H9 (cell line): ENCODE measurements at regions not wholly inside any gene's neighbourhood (a gene's known extent, or its start where the extent isn't known, plus 50 kb on each side); places are given as distances from the start of the nearest gene placed in this dataset.
A peak's percentile ranks its signal among the peaks of the same experiment; 100 is the strongest.

Experiments
- DNase-seq: peaks from one replicate; pipeline ENCODE4 v3.0.0-alpha.2; 2017
- H2AFZ ChIP-seq: one replicate; pipeline ENCODE4 v1.6.1; 2013; ENCODE audit warnings: mild to moderate bottlenecking, low read length, control low read depth, moderate library complexity
- H2AK5ac ChIP-seq: 2 replicates; pipeline ENCODE4 v1.6.1; 2013; ENCODE audit warnings: low read length, control low read depth, mixed read lengths; ENCODE audit not compliant: insufficient read length
- H2BK120ac ChIP-seq: one replicate; pipeline ENCODE4 v1.6.1; 2013; ENCODE audit warnings: low read depth, mild to moderate bottlenecking, low read length, control low read depth, inconsistent platforms; ENCODE audit not compliant: poor library complexity, severe bottlenecking
- H2BK12ac ChIP-seq: 2 replicates; pipeline ENCODE4 v1.6.1; 2013; ENCODE audit warnings: low read length, control low read depth, mixed read lengths, low read depth; ENCODE audit not compliant: insufficient read length
- H2BK15ac ChIP-seq: 2 replicates; pipeline ENCODE4 v1.6.1; 2013; ENCODE audit warnings: low read depth, low read length, control low read depth
- H2BK20ac ChIP-seq: one replicate; pipeline ENCODE4 v1.6.1; 2013; ENCODE audit warnings: low read depth, mild to moderate bottlenecking, low read length, control low read depth, inconsistent platforms; ENCODE audit not compliant: poor library complexity, severe bottlenecking
- H2BK5ac ChIP-seq: 2 replicates; pipeline ENCODE4 v1.6.1; 2013; ENCODE audit warnings: low read length, control low read depth, mixed read lengths; ENCODE audit not compliant: insufficient read length
- H3K14ac ChIP-seq: 2 replicates; pipeline ENCODE4 v1.6.1; 2013; ENCODE audit warnings: low read length, control low read depth; ENCODE audit not compliant: insufficient read depth
- H3K18ac ChIP-seq: 2 replicates; pipeline ENCODE4 v1.6.1; 2013; ENCODE audit warnings: low read depth, mild to moderate bottlenecking, mixed read lengths, low read length, control low read depth; ENCODE audit not compliant: insufficient read length
- H3K23ac ChIP-seq: 2 replicates; pipeline ENCODE4 v1.6.1; 2013; ENCODE audit warnings: low read length, control low read depth, mixed read lengths, low read depth; ENCODE audit not compliant: insufficient read length
- H3K23me2 ChIP-seq: 2 replicates; pipeline ENCODE4 v1.6.1; 2013; ENCODE audit warnings: low read depth, mild to moderate bottlenecking, mixed read lengths, low read length, control low read depth; ENCODE audit not compliant: insufficient read length, poor library complexity, severe bottlenecking
- H3K27ac ChIP-seq: 2 replicates; pipeline ENCODE4 v1.5.1; 2013; ENCODE audit warnings: low read length, control low read depth, mixed read lengths, low read depth; ENCODE audit not compliant: insufficient read length
- H3K27me3 ChIP-seq: 2 replicates; pipeline ENCODE4 v1.6.1; 2013; ENCODE audit warnings: low read length, control low read depth, inconsistent platforms; ENCODE audit not compliant: insufficient read depth
- H3K4ac ChIP-seq: 2 replicates; pipeline ENCODE4 v1.6.1; 2013; ENCODE audit warnings: low read depth, mild to moderate bottlenecking, control low read depth, inconsistent platforms, low read length, moderate library complexity
- H3K4me1 ChIP-seq: 2 replicates; pipeline ENCODE4 v1.6.1; 2013; ENCODE audit warnings: low read length, control low read depth, inconsistent platforms; ENCODE audit not compliant: insufficient read depth
- H3K4me2 ChIP-seq: 2 replicates; pipeline ENCODE4 v1.6.1; 2013; ENCODE audit warnings: low read length, control low read depth, mixed read lengths; ENCODE audit not compliant: insufficient read length, insufficient read depth
- H3K56ac ChIP-seq: 2 replicates; pipeline ENCODE4 v1.6.1; 2013; ENCODE audit warnings: low read depth, mild to moderate bottlenecking, mixed read lengths, low read length, control low read depth; ENCODE audit not compliant: insufficient read length
- H3K79me1 ChIP-seq: 2 replicates; pipeline ENCODE4 v1.6.1; 2013; ENCODE audit warnings: low read depth, mild to moderate bottlenecking, moderate library complexity, low read length, control low read depth, inconsistent platforms; ENCODE audit not compliant: insufficient read depth, poor library complexity, severe bottlenecking
- H3K79me2 ChIP-seq: 2 replicates; pipeline ENCODE4 v1.6.1; 2013; ENCODE audit warnings: low read length, control low read depth, inconsistent platforms; ENCODE audit not compliant: insufficient read depth
- H3K9ac ChIP-seq: 2 replicates; pipeline ENCODE4 v1.6.1; 2013; ENCODE audit warnings: low read length, control low read depth, mixed read lengths; ENCODE audit not compliant: insufficient read length; ENCODE audit errors: extremely low read depth
- H3K9me3 ChIP-seq: one replicate; pipeline ENCODE4 v1.6.1; 2013; ENCODE audit warnings: low read depth, low read length, inconsistent platforms; ENCODE audit not compliant: control insufficient read depth
- H3T11ph ChIP-seq: one replicate; pipeline ENCODE4 v1.6.1; 2013; ENCODE audit warnings: mild to moderate bottlenecking, low read length, control low read depth, inconsistent platforms
- H4K20me1 ChIP-seq: one replicate; pipeline ENCODE4 v1.6.1; 2013; ENCODE audit not compliant: control insufficient read depth, insufficient read length, insufficient read depth
- H4K5ac ChIP-seq: 2 replicates; pipeline ENCODE4 v1.6.1; 2013; ENCODE audit warnings: low read depth, mild to moderate bottlenecking, mixed read lengths, low read length, control low read depth; ENCODE audit not compliant: insufficient read length
- H4K8ac ChIP-seq: replicated peaks from 2 replicates; pipeline ENCODE4 v1.6.1; 2013; ENCODE audit warnings: low read length, control low read depth, mixed read lengths, low read depth; ENCODE audit not compliant: insufficient read length
- H4K91ac ChIP-seq: 2 replicates; pipeline ENCODE4 v1.6.1; 2013; ENCODE audit warnings: low read depth, mild to moderate bottlenecking, moderate library complexity, mixed read lengths, low read length, control low read depth; ENCODE audit not compliant: insufficient read length
- H3K27ac Mint-ChIP-seq, 3 experiments: 2 replicates in 2 of 3; 3 replicates in 1 of 3; pipeline ENCODE4 v1.8.0; 2020 to 2021; ENCODE audit warnings: mixed read lengths in 3 of 3, mild to moderate bottlenecking in 1 of 3, moderate library complexity in 1 of 3
- H3K27me3 Mint-ChIP-seq: 2 replicates; pipeline ENCODE4 v1.8.0; 2021; ENCODE audit warnings: low read depth, mild to moderate bottlenecking, moderate library complexity, mixed read lengths
- H3K36me3 Mint-ChIP-seq, 3 experiments: 2 replicates in 2 of 3; 3 replicates in 1 of 3; pipeline ENCODE4 v1.8.0; 2020 to 2021; ENCODE audit warnings: low read depth in 3 of 3, mixed read lengths in 3 of 3; ENCODE audit not compliant: insufficient read depth in 1 of 3
- H3K4me1 Mint-ChIP-seq, 2 experiments: 2 replicates each; pipeline ENCODE4 v1.8.0; 2020; ENCODE audit warnings: mixed read lengths in 2 of 2
- H3K4me3 Mint-ChIP-seq, 2 experiments: 2 replicates in 1 of 2; 3 replicates in 1 of 2; pipeline ENCODE4 v1.8.0; 2020 to 2021; ENCODE audit warnings: mild to moderate bottlenecking in 2 of 2, mixed read lengths in 2 of 2, moderate library complexity in 1 of 2
- H3K9me3 Mint-ChIP-seq, 2 experiments: 2 replicates in 1 of 2; 3 replicates in 1 of 2; pipeline ENCODE4 v1.8.0; 2020; ENCODE audit warnings: mild to moderate bottlenecking in 2 of 2, mixed read lengths in 2 of 2, moderate library complexity in 1 of 2
- CTCF ChIP-seq: fragments of 200-600 bp; sonication (generic); conservative IDR thresholded peaks from 3 replicates; pipeline ENCODE4 v1.8.0; 2021; ENCODE audit warnings: antibody characterized with exemption, mild to moderate bottlenecking
- WGBS: extraction: QIAGEN DNeasy Blood & Tissue Kit; methylation state at CpG from one replicate; pipeline ENCODE4 v1.1.7; 2013; ENCODE audit warnings: missing lambda C conversion rate, low lambda C conversion rate, mixed read lengths; ENCODE audit not compliant: insufficient read length; ENCODE audit errors: extremely low coverage; 5-methylcytosine and 5-hydroxymethylcytosine counted together

- no peaks in the 10 kb centered on the region for H3K36me3 Mint-ChIP-seq
- TF ChIP-seq CTCF = no peak
- Histone ChIP-seq H2BK15ac (no peak overlapping the region), H2BK120ac (no peak overlapping the region), H3K23ac (no peak overlapping the region), H3K27me3 (no peaks in the 10 kb centered on the region), H2BK5ac (no peak overlapping the region), H2AFZ (no peak overlapping the region), H3K18ac (no peak overlapping the region), H3K4me2 (no peak overlapping the region), H3K14ac (no peak overlapping the region), H3K9ac (no peak overlapping the region), H3K9me3 (no peaks in the 10 kb centered on the region), H2AK5ac (no peak overlapping the region), H3T11ph (no peak overlapping the region), H3K4me1 (no peaks in the 10 kb centered on the region), H3K79me1 (no peaks in the 10 kb centered on the region), H4K5ac (no peak overlapping the region), H3K79me2 (no peaks in the 10 kb centered on the region), H3K23me2 (no peaks in the 10 kb centered on the region), H2BK20ac (no peak overlapping the region), H3K27ac (no peak overlapping the region), H4K8ac (no peak overlapping the region), H3K4ac (no peak overlapping the region), H4K20me1 (no peaks in the 10 kb centered on the region), H2BK12ac (no peak overlapping the region), H3K56ac (no peak overlapping the region), H4K91ac (no peak overlapping the region)
- no peak overlapping the region for H3K4me3 Mint-ChIP-seq
- no CpG with 5 or more reads among the region's 2 CpGs for WGBS
- H3K9me3 Mint-ChIP-seq = peaks cover 2 to 6% of the 10 kb centered on the region in 2 experiments; a peak in 3 of 5 replicates
- no peak for DNase-seq
- peaks cover 9 to 11% of the 10 kb centered on the region in 2 experiments for H3K4me1 Mint-ChIP-seq
- H3K27me3 Mint-ChIP-seq = no peaks in the 10 kb centered on the region
- H3K27ac Mint-ChIP-seq = peak overlapping the region in 1 of 3 experiments; percentile 24; a peak in 1 of 7 replicates
Measured at GRCh38 chr18:43875511-43875910, 598.2 kb upstream of the SYT4 start.
